Activated CD8-positive, alpha-beta T cell treated with anti-CD3 and anti-CD28 coated beads for 36 hours (primary cell): ENCODE measurements at regions not wholly inside any gene's neighbourhood (a gene's known extent, or its start where the extent isn't known, plus 50 kb on each side); places are given as distances from the start of the nearest gene placed in this dataset.

Experiments used
- ATAC-seq: fragments of 200-7000 bp; cut with Tn5 transposase; one replicate; pipeline ENCODE4 v1.10.0; 2021; ENCODE audit warnings: mild to moderate bottlenecking, moderate library complexity
- CTCF ChIA-PET: fragments of 350-600 bp; sonication (Branson Sonifier 250); formaldehyde crosslinking; loops from one replicate; lab custom pipeline; 2021; ENCODE audit warnings: antibody characterized with exemption; lab: Charles Lee
- POLR2A ChIA-PET: fragments of 350-600 bp; sonication (Branson Sonifier 250); formaldehyde crosslinking; loops from one replicate; lab custom pipeline; 2021; ENCODE audit warnings: antibody characterized with exemption; lab: Charles Lee
- DNase-seq: peaks from one replicate; pipeline ENCODE4 v3.0.0-alpha.2; 2020
- H3K27ac Mint-ChIP-seq: one replicate; pipeline ENCODE4 v1.8.0; 2021; ENCODE audit warnings: mild to moderate bottlenecking, mixed read lengths
- H3K27me3 Mint-ChIP-seq: one replicate; pipeline ENCODE4 v1.8.0; 2021; ENCODE audit warnings: mixed read lengths
- H3K36me3 Mint-ChIP-seq: one replicate; pipeline ENCODE4 v1.8.0; 2021; ENCODE audit warnings: low read depth, mixed read lengths
- H3K4me1 Mint-ChIP-seq: one replicate; pipeline ENCODE4 v1.8.0; 2021; ENCODE audit warnings: low read depth, mixed read lengths
- H3K4me3 Mint-ChIP-seq: one replicate; pipeline ENCODE4 v1.8.0; 2021; ENCODE audit warnings: mild to moderate bottlenecking, moderate library complexity, mixed read lengths
- H3K9me3 Mint-ChIP-seq: one replicate; pipeline ENCODE4 v1.8.0; 2021; ENCODE audit warnings: mixed read lengths
- CTCF ChIP-seq: fragments of 200-600 bp; IDR thresholded peaks from one replicate; pipeline ENCODE4 v1.8.0; 2022; ENCODE audit warnings: antibody characterized with exemption, mild to moderate bottlenecking
- intact Hi-C: fragments of 100-400 bp; cut with micrococcal nuclease; formaldehyde crosslinking; loops from one replicate; pipeline ENCODE4 v1.10.0; 2022

GRCh38 chr4:62170235-62170634, 970.1 kb downstream of the ADGRL3 start:
- intact Hi-C loops = no loop called here

GRCh38 chr4:62168681-62169080, 968.6 kb downstream of the ADGRL3 start:
- ChIA-PET POLR2A (no interaction called here), CTCF (no interaction called here)
- Mint-ChIP-seq H3K4me3 (no peak overlapping the region), H3K36me3 (no peaks in the 10 kb centered on the region), H3K27me3 (no peaks in the 10 kb centered on the region), H3K4me1 (no peaks in the 10 kb centered on the region), H3K9me3 (peaks cover 12% of the 10 kb centered on the region), H3K27ac (no peak overlapping the region)
- no peak for TF ChIP-seq CTCF
- no peak for DNase-seq
- intact Hi-C loops = no loop called here
- no peak for ATAC-seq

More at GRCh38 chr4:62170235-62170634, 970.1 kb downstream of the ADGRL3 start:
- Mint-ChIP-seq H3K4me3 (no peak overlapping the region), H3K4me1 (no peaks in the 10 kb centered on the region), H3K27ac (no peak overlapping the region), H3K27me3 (no peaks in the 10 kb centered on the region), H3K9me3 (peaks cover 8% of the 10 kb centered on the region), H3K36me3 (no peaks in the 10 kb centered on the region)
- ChIA-PET CTCF (no interaction called here), POLR2A (no interaction called here)
- ATAC-seq = no peak
- no peak for DNase-seq
- no peak for TF ChIP-seq CTCF

- ATAC-seq (no peak), DNase-seq (no peak)
- Mint-ChIP-seq H3K9me3 (peaks cover 9% of the 10 kb centered on the region), H3K36me3 (no peaks in the 10 kb centered on the region), H3K4me1 (no peaks in the 10 kb centered on the region), H3K4me3 (no peak overlapping the region), H3K27me3 (no peaks in the 10 kb centered on the region), H3K27ac (no peak overlapping the region)
- CTCF ChIA-PET = no interaction called here
- TF ChIP-seq CTCF = no peak
- POLR2A ChIA-PET = no interaction called here
- intact Hi-C loops = no loop called here
These were observed 962.5 kb downstream of the ADGRL3 start for GRCh38 chr4:62162606-62163005.

GRCh38 chr4:62161446-62161845, 961.3 kb downstream of the ADGRL3 start:
- H3K4me1 Mint-ChIP-seq = no peaks in the 10 kb centered on the region
- ChIA-PET POLR2A (no interaction called here), CTCF (no interaction called here)
- H3K9me3 Mint-ChIP-seq = peaks cover 8% of the 10 kb centered on the region
- ATAC-seq (no peak), DNase-seq (no peak)
- H3K36me3 Mint-ChIP-seq = no peaks in the 10 kb centered on the region
- no peak overlapping the region for H3K4me3 Mint-ChIP-seq
- H3K27ac Mint-ChIP-seq = no peak overlapping the region
- no peaks in the 10 kb centered on the region for H3K27me3 Mint-ChIP-seq
- no peak for TF ChIP-seq CTCF
- intact Hi-C loops = no loop called here

GRCh38 chr4:62159876-62160275, 959.8 kb downstream of the ADGRL3 start:
- Mint-ChIP-seq H3K27ac (no peak overlapping the region), H3K9me3 (peaks cover 5% of the 10 kb centered on the region), H3K4me1 (no peaks in the 10 kb centered on the region), H3K36me3 (no peaks in the 10 kb centered on the region), H3K4me3 (no peak overlapping the region), H3K27me3 (no peaks in the 10 kb centered on the region)
- DNase-seq (no peak), ATAC-seq (no peak)
- ChIA-PET POLR2A (no interaction called here), CTCF (no interaction called here)
- no peak for TF ChIP-seq CTCF
- intact Hi-C loops = no loop called here
